IMR-90 (cell line): ENCODE measurements at regions not wholly inside any gene's neighbourhood (a gene's known extent, or its start where the extent isn't known, plus 50 kb on each side); places are given as distances from the start of the nearest gene placed in this dataset.

Experiments used
- ATAC-seq: fragments of 200-7000 bp; cut with Tn5 transposase; 2 replicates; pipeline ENCODE4 v1.9.1; 2020; ENCODE audit warnings: low read depth, mild to moderate bottlenecking, moderate library complexity
- BruUV-seq: library from RNA; stranded (reverse); fragments of 400-500 nt; replicated peaks from 2 replicates; lab custom pipeline; 2021; lab: Mats Ljungman, UMichigan
- CTCF ChIA-PET: fragments of 300-600 bp; formaldehyde crosslinking; extraction: SDS; loops from one replicate; lab custom pipeline; 2021; ENCODE audit warnings: antibody characterized with exemption; lab: Yijun Ruan, JAX
- POLR2A ChIA-PET: fragments of 300-600 bp; sonication (Branson Sonifier 250); formaldehyde crosslinking; loops from one replicate; lab custom pipeline; 2022; ENCODE audit warnings: antibody characterized with exemption; ENCODE audit not compliant: unreplicated experiment; lab: Charles Lee
- DNase-seq: peaks from one replicate; pipeline ENCODE4 v3.0.0; 2013
- H2AFZ ChIP-seq: replicated peaks from 2 replicates; pipeline ENCODE3; 2013; ENCODE audit warnings: low read length, mild to moderate bottlenecking; ENCODE audit not compliant: poor library complexity
- H2AK5ac ChIP-seq: 2 replicates; pipeline ENCODE4 v1.6.1; 2013; ENCODE audit warnings: low read depth, low read length, inconsistent platforms
- H2AK9ac ChIP-seq: replicated peaks from 2 replicates; pipeline ENCODE3; 2013; ENCODE audit warnings: mild to moderate bottlenecking, low read depth, low read length, moderate library complexity; ENCODE audit not compliant: poor library complexity
- H2BK120ac ChIP-seq: 2 replicates; pipeline ENCODE4 v1.6.1; 2013; ENCODE audit warnings: low read depth, low read length, inconsistent platforms
- H2BK15ac ChIP-seq: 3 replicates; pipeline ENCODE4 v1.6.1; 2013; ENCODE audit warnings: low read depth, low read length, inconsistent platforms
- H2BK20ac ChIP-seq: 2 replicates; pipeline ENCODE4 v1.6.1; 2013; ENCODE audit warnings: low read depth, mild to moderate bottlenecking, inconsistent platforms, low read length, moderate library complexity
- H2BK5ac ChIP-seq: 2 replicates; pipeline ENCODE4 v1.6.1; 2013; ENCODE audit warnings: mild to moderate bottlenecking, low read depth, low read length, inconsistent platforms; ENCODE audit not compliant: poor library complexity, severe bottlenecking
- H3K14ac ChIP-seq: replicated peaks from 2 replicates; pipeline ENCODE4 v1.6.1; 2013; ENCODE audit warnings: low read depth, low read length, inconsistent platforms
- H3K18ac ChIP-seq: 2 replicates; pipeline ENCODE4 v1.6.1; 2013; ENCODE audit warnings: low read depth, low read length, control low read depth
- H3K23ac ChIP-seq: 2 replicates; pipeline ENCODE4 v1.6.1; 2013; ENCODE audit warnings: low read depth, low read length, inconsistent platforms
- H3K27ac ChIP-seq: 2 replicates; pipeline ENCODE4 v1.5.1; 2013; ENCODE audit warnings: mild to moderate bottlenecking, control low read depth, low read length; ENCODE audit not compliant: insufficient read depth
- H3K27me3 ChIP-seq: 2 replicates; pipeline ENCODE4 v1.6.1; 2013; ENCODE audit warnings: low read length; ENCODE audit not compliant: control insufficient read depth, insufficient read depth
- H3K36me3 ChIP-seq: 2 replicates; pipeline ENCODE4 v1.6.1; 2013; ENCODE audit warnings: low read length, mixed read lengths; ENCODE audit not compliant: control insufficient read depth, insufficient read depth
- H3K4ac ChIP-seq: 2 replicates; pipeline ENCODE4 v1.6.1; 2013; ENCODE audit warnings: low read depth, low read length, inconsistent platforms
- H3K4me1 ChIP-seq: 2 replicates; pipeline ENCODE4 v1.6.1; 2013; ENCODE audit warnings: low read length, mixed read lengths; ENCODE audit not compliant: control insufficient read depth, insufficient read depth
- H3K4me2 ChIP-seq: 2 replicates; pipeline ENCODE4 v1.6.1; 2013; ENCODE audit warnings: low read depth, mild to moderate bottlenecking, control low read depth, low read length, moderate library complexity
- H3K4me3 ChIP-seq: 2 replicates; pipeline ENCODE4 v1.5.1; 2013; ENCODE audit warnings: low read depth, mild to moderate bottlenecking, control low read depth, low read length, moderate library complexity; ENCODE audit not compliant: insufficient read depth
- H3K56ac ChIP-seq: 2 replicates; pipeline ENCODE4 v1.6.1; 2013; ENCODE audit warnings: low read length, inconsistent platforms; ENCODE audit not compliant: insufficient read depth; ENCODE audit errors: extremely low read depth
- H3K79me1 ChIP-seq, 2 experiments: 2 replicates each; pipeline ENCODE4 v1.6.1; 2013; ENCODE audit warnings: low read length in 2 of 2, inconsistent platforms in 1 of 2, low read depth in 1 of 2
- H3K9ac ChIP-seq: 2 replicates; pipeline ENCODE4 v1.6.1; 2013; ENCODE audit warnings: low read depth, low read length, control low read depth
- H3K9me1 ChIP-seq: 2 replicates; pipeline ENCODE4 v1.6.1; 2013; ENCODE audit warnings: low read length, inconsistent platforms; ENCODE audit not compliant: insufficient read depth
- H3K9me3 ChIP-seq: 2 replicates; pipeline ENCODE4 v1.6.1; 2013; ENCODE audit warnings: low read length; ENCODE audit not compliant: control insufficient read depth, insufficient read depth
- H4K20me1 ChIP-seq: 2 replicates; pipeline ENCODE4 v1.6.1; 2013; ENCODE audit warnings: low read length, inconsistent platforms; ENCODE audit not compliant: insufficient read depth
- H4K5ac ChIP-seq: 2 replicates; pipeline ENCODE4 v1.6.1; 2013; ENCODE audit warnings: mild to moderate bottlenecking, low read depth, low read length, control low read depth
- H4K8ac ChIP-seq, 2 experiments: 2 replicates each; pipeline ENCODE4 v1.6.1; 2013; ENCODE audit warnings: low read depth in 2 of 2, low read length in 2 of 2, control low read depth in 1 of 2, inconsistent platforms in 1 of 2
- H4K91ac ChIP-seq: 2 replicates; pipeline ENCODE4 v1.6.1; 2013; ENCODE audit warnings: low read depth, low read length, inconsistent platforms; ENCODE audit not compliant: insufficient read depth
- BHLHE40 ChIP-seq: fragments of 150-350 bp; IDR thresholded peaks from 2 replicates; pipeline ENCODE4 v1.6.1; 2016; ENCODE audit warnings: mild to moderate bottlenecking, low read depth, low read length
- CEBPB ChIP-seq: IDR thresholded peaks from 2 replicates; pipeline ENCODE4 v1.6.1; 2012; ENCODE audit warnings: low read depth, low read length, improper control_type of control experiment
- CHD1 ChIP-seq: IDR thresholded peaks from 2 replicates; pipeline ENCODE4 v1.6.1; 2012; ENCODE audit warnings: low read depth, low read length, improper control_type of control experiment
- FOS ChIP-seq: fragments of 150-350 bp; IDR thresholded peaks from 2 replicates; pipeline ENCODE4 v1.6.1; 2016; ENCODE audit warnings: low read depth, low read length
- MAFK ChIP-seq: IDR thresholded peaks from 2 replicates; pipeline ENCODE4 v1.6.1; 2012; ENCODE audit warnings: low read depth, low read length, improper control_type of control experiment
- MAZ ChIP-seq: IDR thresholded peaks from 2 replicates; pipeline ENCODE4 v1.6.1; 2012; ENCODE audit warnings: low read depth, mild to moderate bottlenecking, low read length, improper control_type of control experiment, moderate library complexity, borderline replicate concordance
- MXI1 ChIP-seq: IDR thresholded peaks from 2 replicates; pipeline ENCODE4 v1.6.1; 2012; ENCODE audit warnings: low read depth, mild to moderate bottlenecking, low read length, moderate library complexity, borderline replicate concordance
- NFE2L2 ChIP-seq: fragments of 150-350 bp; IDR thresholded peaks from 2 replicates; pipeline ENCODE4 v1.6.1; 2016; ENCODE audit warnings: low read depth, mild to moderate bottlenecking, low read length
- POLR2A ChIP-seq: IDR thresholded peaks from 2 replicates; pipeline ENCODE4 v1.6.1; 2012; ENCODE audit warnings: mild to moderate bottlenecking, low read depth, low read length
- RAD21 ChIP-seq: IDR thresholded peaks from 2 replicates; pipeline ENCODE4 v1.6.1; 2012; ENCODE audit warnings: low read length, improper control_type of control experiment
- RCOR1 ChIP-seq: IDR thresholded peaks from 2 replicates; pipeline ENCODE4 v1.6.1; 2012; ENCODE audit warnings: mild to moderate bottlenecking, low read length, improper control_type of control experiment; ENCODE audit not compliant: insufficient replicate concordance
- RFX5 ChIP-seq: IDR thresholded peaks from 2 replicates; pipeline ENCODE4 v1.8.0; 2012; ENCODE audit warnings: low read depth, mild to moderate bottlenecking, low read length, moderate library complexity
- SMC3 ChIP-seq: fragments of 150-350 bp; IDR thresholded peaks from 2 replicates; pipeline ENCODE4 v1.6.1; 2016; ENCODE audit warnings: low read depth, mild to moderate bottlenecking, antibody characterized with exemption, low read length, moderate library complexity
- WGBS, 2 experiments: methylation state at CpG; one replicate each; pipeline versions ENCODE4 v1.1.5 to v1.1.7; 2013; ENCODE audit warnings: missing lambda C conversion rate in 2 of 2; ENCODE audit not compliant: insufficient read length in 1 of 2; ENCODE audit errors: extremely low coverage in 2 of 2; 5-methylcytosine and 5-hydroxymethylcytosine counted together
- dilution Hi-C: fragments of 300-500 bp; cut with HindIII; formaldehyde crosslinking; loops from one replicate; pipeline ENCODE4 v1.14.3; 2018; ENCODE audit warnings: low sequenced_read_pairs; ENCODE audit not compliant: unreplicated experiment
- in situ Hi-C: fragments of 300-500 bp; cut with MboI; formaldehyde crosslinking; loops from 3 replicates; pipeline ENCODE4 v1.14.3; 2019; ENCODE audit warnings: low sequenced_read_pairs, inconsistent platforms, mixed read lengths
- intact Hi-C: fragments of 100-400 bp; cut with micrococcal nuclease; formaldehyde crosslinking; loops from 2 replicates; pipeline ENCODE4 v1.10.0; 2022
- TF ChIP-seq, protein P1 (sequence below): fragments of 150-350 bp; IDR thresholded peaks from 2 replicates; pipeline ENCODE4 v1.6.1; 2016; ENCODE audit warnings: low read depth, mild to moderate bottlenecking, low read length, moderate library complexity, borderline replicate concordance
- TF ChIP-seq, protein P2 (sequence below): conservative IDR thresholded peaks from 2 replicates; pipeline ENCODE4 v1.5.1; 2012; ENCODE audit warnings: mild to moderate bottlenecking, low read depth, low read length, improper control_type of control experiment
- TF ChIP-seq, protein P3 (sequence below): fragments of 150-350 bp; IDR thresholded peaks from 2 replicates; pipeline ENCODE4 v1.6.1; 2017; ENCODE audit warnings: mild to moderate bottlenecking, antibody characterized with exemption, low read length, low read depth

DNA sequence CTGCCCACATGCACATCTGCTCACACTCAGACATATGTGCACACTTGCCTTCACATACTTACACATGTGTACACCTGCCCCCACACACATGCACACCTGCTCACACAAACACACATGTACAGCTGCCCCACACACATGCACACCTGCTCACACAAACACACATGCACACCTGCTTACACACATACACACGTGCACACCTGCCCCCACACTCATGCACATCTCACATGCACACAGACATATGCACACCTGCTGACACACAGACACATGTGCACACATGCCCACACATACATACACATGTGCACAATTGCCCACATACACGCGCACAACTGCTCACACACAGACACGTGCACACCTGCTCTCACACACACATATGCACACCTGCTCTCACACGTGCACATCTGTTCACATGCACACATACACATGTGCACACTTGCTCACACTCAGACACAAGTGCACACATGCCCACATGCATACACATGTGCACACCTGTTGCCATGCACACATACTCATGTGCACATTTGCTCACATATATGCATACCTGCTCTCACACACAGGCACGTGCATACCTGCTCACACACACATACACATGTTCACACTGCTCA, 147.8 kb upstream of the FOXD4L5 start:
- Histone ChIP-seq H3K4me1 (no peaks in the 10 kb centered on the region), H3K56ac (no peak overlapping the region), H4K8ac (no peak overlapping the region), H3K4ac (no peak overlapping the region), H2BK20ac (no peak overlapping the region), H3K36me3 (no peaks in the 10 kb centered on the region), H3K4me3 (no peak overlapping the region), H3K23ac (no peak overlapping the region), H3K27me3 (no peaks in the 10 kb centered on the region), H4K20me1 (no peaks in the 10 kb centered on the region), H4K5ac (no peak overlapping the region), H2BK120ac (no peak overlapping the region), H3K9ac (no peak overlapping the region), H3K18ac (no peak overlapping the region), H2AFZ (no peak overlapping the region), H3K14ac (no peak overlapping the region), H2AK5ac (no peak overlapping the region), H2AK9ac (no peak overlapping the region), H3K4me2 (no peak overlapping the region), H3K27ac (no peak overlapping the region), H3K79me1 (no peaks in the 10 kb centered on the region), H3K9me1 (no peaks in the 10 kb centered on the region), H3K9me3 (peaks cover 21% of the 10 kb centered on the region; the same call in 1 of the 2 replicates), H2BK5ac (no peak overlapping the region), H2BK15ac (no peak overlapping the region), H4K91ac (no peak overlapping the region)
- ATAC-seq: no peak
- WGBS, 2 experiments: 78% methylated on average over 5 of the region's 6 CpGs; no CpG with 5 or more reads in 1 of the 2 experiments
- TF ChIP-seq RFX5 (no peak), FOS (no peak), CHD1 (no peak), MAFK (no peak), SMC3 (no peak), CEBPB (no peak), RCOR1 (no peak), MAZ (no peak), POLR2A (no peak), MXI1 (no peak), RAD21 (no peak), BHLHE40 (no peak), NFE2L2 (no peak)
- TF ChIP-seq, protein P1, sequence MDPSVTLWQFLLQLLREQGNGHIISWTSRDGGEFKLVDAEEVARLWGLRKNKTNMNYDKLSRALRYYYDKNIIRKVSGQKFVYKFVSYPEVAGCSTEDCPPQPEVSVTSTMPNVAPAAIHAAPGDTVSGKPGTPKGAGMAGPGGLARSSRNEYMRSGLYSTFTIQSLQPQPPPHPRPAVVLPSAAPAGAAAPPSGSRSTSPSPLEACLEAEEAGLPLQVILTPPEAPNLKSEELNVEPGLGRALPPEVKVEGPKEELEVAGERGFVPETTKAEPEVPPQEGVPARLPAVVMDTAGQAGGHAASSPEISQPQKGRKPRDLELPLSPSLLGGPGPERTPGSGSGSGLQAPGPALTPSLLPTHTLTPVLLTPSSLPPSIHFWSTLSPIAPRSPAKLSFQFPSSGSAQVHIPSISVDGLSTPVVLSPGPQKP: no peak
- TF ChIP-seq, protein P2, sequence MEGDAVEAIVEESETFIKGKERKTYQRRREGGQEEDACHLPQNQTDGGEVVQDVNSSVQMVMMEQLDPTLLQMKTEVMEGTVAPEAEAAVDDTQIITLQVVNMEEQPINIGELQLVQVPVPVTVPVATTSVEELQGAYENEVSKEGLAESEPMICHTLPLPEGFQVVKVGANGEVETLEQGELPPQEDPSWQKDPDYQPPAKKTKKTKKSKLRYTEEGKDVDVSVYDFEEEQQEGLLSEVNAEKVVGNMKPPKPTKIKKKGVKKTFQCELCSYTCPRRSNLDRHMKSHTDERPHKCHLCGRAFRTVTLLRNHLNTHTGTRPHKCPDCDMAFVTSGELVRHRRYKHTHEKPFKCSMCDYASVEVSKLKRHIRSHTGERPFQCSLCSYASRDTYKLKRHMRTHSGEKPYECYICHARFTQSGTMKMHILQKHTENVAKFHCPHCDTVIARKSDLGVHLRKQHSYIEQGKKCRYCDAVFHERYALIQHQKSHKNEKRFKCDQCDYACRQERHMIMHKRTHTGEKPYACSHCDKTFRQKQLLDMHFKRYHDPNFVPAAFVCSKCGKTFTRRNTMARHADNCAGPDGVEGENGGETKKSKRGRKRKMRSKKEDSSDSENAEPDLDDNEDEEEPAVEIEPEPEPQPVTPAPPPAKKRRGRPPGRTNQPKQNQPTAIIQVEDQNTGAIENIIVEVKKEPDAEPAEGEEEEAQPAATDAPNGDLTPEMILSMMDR: no peak
- TF ChIP-seq, protein P3, sequence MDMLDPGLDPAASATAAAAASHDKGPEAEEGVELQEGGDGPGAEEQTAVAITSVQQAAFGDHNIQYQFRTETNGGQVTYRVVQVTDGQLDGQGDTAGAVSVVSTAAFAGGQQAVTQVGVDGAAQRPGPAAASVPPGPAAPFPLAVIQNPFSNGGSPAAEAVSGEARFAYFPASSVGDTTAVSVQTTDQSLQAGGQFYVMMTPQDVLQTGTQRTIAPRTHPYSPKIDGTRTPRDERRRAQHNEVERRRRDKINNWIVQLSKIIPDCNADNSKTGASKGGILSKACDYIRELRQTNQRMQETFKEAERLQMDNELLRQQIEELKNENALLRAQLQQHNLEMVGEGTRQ: no peak
- intact Hi-C loops: no loop called here
- in situ Hi-C loops: no loop called here
- dilution Hi-C loops: no loop called here
- BruUV-seq: no TSS peak
- ChIA-PET POLR2A (no interaction called here), CTCF (no interaction called here)
- no peak for DNase-seq
